Ovary (tissue), 3 donors: ENCODE measurements at regions not wholly inside any gene's neighbourhood (a gene's known extent, or its start where the extent isn't known, plus 50 kb on each side); places are given as distances from the start of the nearest gene placed in this dataset.

ENCODE experiments used
- EP300 ChIP-seq: sonication (generic); formaldehyde crosslinking; IDR thresholded peaks from one replicate; pipeline ENCODE4 v1.6.1; 2017; ENCODE audit warnings: antibody characterized with exemption
- POLR2A ChIP-seq: fragments of 450-650 bp; IDR thresholded peaks from one replicate; pipeline ENCODE4 v1.6.1; 2017; ENCODE audit warnings: antibody characterized with exemption, mild to moderate bottlenecking, moderate library complexity
- TF ChIP-seq, protein P1 (sequence below), 3 donors: fragments of 450-650 bp in 2 of 3; fragments of 200-600 bp in 1 of 3; IDR thresholded peaks; one replicate each; pipeline versions ENCODE4 v1.5.1 to v1.8.0; 2016 to 2022; ENCODE audit warnings: antibody characterized with exemption in 3 of 3, mild to moderate bottlenecking in 1 of 3
- donor health status: DM: no; HTN: no; CAD: no.

DNA sequence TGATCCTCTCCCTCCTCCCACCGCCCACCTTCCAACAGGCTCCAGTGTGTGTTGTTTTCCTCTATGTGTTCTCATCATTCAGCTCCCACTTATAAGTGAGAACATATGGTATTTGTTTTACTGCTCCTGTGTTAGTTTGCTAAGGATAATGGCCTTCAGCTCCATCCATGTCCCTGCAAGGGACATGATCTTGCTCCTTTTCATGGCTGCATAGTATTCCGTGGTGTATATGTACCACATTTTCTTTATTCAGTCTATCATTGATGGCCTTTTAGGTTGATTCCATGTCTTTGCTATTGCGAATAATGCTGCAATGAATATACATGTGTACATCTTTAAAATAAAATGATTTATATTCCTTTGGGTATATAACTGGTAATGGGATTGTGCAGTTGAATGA, 80.2 kb upstream of the C5orf63 start:
- TF ChIP-seq, protein P1, sequence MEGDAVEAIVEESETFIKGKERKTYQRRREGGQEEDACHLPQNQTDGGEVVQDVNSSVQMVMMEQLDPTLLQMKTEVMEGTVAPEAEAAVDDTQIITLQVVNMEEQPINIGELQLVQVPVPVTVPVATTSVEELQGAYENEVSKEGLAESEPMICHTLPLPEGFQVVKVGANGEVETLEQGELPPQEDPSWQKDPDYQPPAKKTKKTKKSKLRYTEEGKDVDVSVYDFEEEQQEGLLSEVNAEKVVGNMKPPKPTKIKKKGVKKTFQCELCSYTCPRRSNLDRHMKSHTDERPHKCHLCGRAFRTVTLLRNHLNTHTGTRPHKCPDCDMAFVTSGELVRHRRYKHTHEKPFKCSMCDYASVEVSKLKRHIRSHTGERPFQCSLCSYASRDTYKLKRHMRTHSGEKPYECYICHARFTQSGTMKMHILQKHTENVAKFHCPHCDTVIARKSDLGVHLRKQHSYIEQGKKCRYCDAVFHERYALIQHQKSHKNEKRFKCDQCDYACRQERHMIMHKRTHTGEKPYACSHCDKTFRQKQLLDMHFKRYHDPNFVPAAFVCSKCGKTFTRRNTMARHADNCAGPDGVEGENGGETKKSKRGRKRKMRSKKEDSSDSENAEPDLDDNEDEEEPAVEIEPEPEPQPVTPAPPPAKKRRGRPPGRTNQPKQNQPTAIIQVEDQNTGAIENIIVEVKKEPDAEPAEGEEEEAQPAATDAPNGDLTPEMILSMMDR (IDR thresholded peaks at IDR 0.05): no peak
- TF ChIP-seq POLR2A (no peak), EP300 (no peak)
